ENCODE measurements at regions not wholly inside any gene's neighbourhood (a gene's known extent, or its start where the extent isn't known, plus 50 kb on each side); places are given as distances from the start of the nearest gene placed in this dataset.

- no peak for TF ChIP-seq CTCF (IDR thresholded peaks at IDR 0.05; ENCODE audit: low read depth, low read length, missing control alignments)
- no peak overlapping the region for H3K4me3 ChIP-seq (ENCODE audit: low read depth, low read length)
- DNase-seq (ENCODE audit: low read depth), result no peak
These were observed 568.1 kb upstream of the ZNF804A start for GRCh38 chr2:184030245-184030644.

- no peak for DNase-seq (ENCODE audit: low read depth)
- TF ChIP-seq CTCF (IDR thresholded peaks at IDR 0.05; ENCODE audit: low read depth, low read length, missing control alignments), result no peak
- no peak overlapping the region for H3K4me3 ChIP-seq (ENCODE audit: low read depth, low read length)
These were observed 567.3 kb upstream of the ZNF804A start for GRCh38 chr2:184030989-184031388.

GRCh38 chr2:184031402-184032147 lies 566.8 kb upstream of the ZNF804A start:
- no peak for TF ChIP-seq CTCF (IDR thresholded peaks at IDR 0.05; ENCODE audit: low read depth, low read length, missing control alignments)
- no peak for DNase-seq (ENCODE audit: low read depth)
- H3K4me3 ChIP-seq (ENCODE audit: low read depth, low read length), result no peak overlapping the region

GRCh38 chr2:184032983-184033382 lies 565.3 kb upstream of the ZNF804A start:
- no peak for DNase-seq (ENCODE audit: low read depth)

GRCh38 chr2:184037273-184037672 lies 561.1 kb upstream of the ZNF804A start:
- no peak for TF ChIP-seq CTCF (IDR thresholded peaks at IDR 0.05; ENCODE audit: low read depth, low read length, missing control alignments)
- no peak for DNase-seq (ENCODE audit: low read depth)
- H3K4me3 ChIP-seq (ENCODE audit: low read depth, low read length), result no peak overlapping the region

More at GRCh38 chr2:184032983-184033382, 565.3 kb upstream of the ZNF804A start:
- no peak overlapping the region for H3K4me3 ChIP-seq (ENCODE audit: low read depth, low read length)
- no peak for TF ChIP-seq CTCF (IDR thresholded peaks at IDR 0.05; ENCODE audit: low read depth, low read length, missing control alignments)

GRCh38 chr2:184039493-184039892 lies 558.8 kb upstream of the ZNF804A start:
- DNase-seq (ENCODE audit: low read depth), result no peak
- TF ChIP-seq CTCF (IDR thresholded peaks at IDR 0.05; ENCODE audit: low read depth, low read length, missing control alignments), result no peak
- H3K4me3 ChIP-seq (ENCODE audit: low read depth, low read length), result no peak overlapping the region

GRCh38 chr2:184040230-184040629 lies 558.1 kb upstream of the ZNF804A start:
- DNase-seq (ENCODE audit: low read depth), result no peak
- no peak for TF ChIP-seq CTCF (IDR thresholded peaks at IDR 0.05; ENCODE audit: low read depth, low read length, missing control alignments)
- no peak overlapping the region for H3K4me3 ChIP-seq (ENCODE audit: low read depth, low read length)
